ENCODE measurements at regions not wholly inside any gene's neighbourhood (a gene's known extent, or its start where the extent isn't known, plus 50 kb on each side); places are given as distances from the start of the nearest gene placed in this dataset.

DNA sequence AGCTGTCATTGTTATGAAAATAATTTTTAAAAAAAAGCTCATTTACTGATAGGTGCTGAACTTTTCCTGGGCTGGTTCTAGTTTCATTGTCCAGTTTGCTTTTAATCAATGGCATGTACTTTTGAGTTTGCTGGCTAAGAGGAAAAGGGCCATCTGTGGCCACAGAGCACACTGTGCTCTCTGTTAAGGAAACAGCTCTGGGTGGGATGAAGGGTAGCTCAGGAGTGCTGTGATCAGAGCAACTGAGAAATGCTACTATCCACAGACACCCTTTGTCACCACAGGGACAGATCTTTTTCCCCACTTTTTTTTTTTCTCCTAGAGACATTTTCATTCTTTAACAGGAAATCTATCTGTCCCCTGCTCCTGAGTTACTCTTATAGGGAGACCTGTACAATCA lies 387.1 kb upstream of the PRICKLE1 start:
- ChIA-PET RAD21 (ENCODE audit: low non-redundant PET in 1 of 2, low total read pairs in 2 of 2, uncharacterized antibody in 2 of 2, unreplicated experiment in 2 of 2) (no interaction called here), POLR2A (no interaction called here), CTCF (no interaction called here)
- no peaks in the 10 kb centered on the region for H3K4me1 ChIP-seq (ENCODE audit: control insufficient read depth in 1 of 2, insufficient read depth in 2 of 2, low read length in 2 of 2)
- no peaks in the 10 kb centered on the region for H3K9me2 ChIP-seq (ENCODE audit: insufficient read depth)
- TF ChIP-seq SP1 (IDR thresholded peaks at IDR 0.05; ENCODE audit: low read depth), result no peak
- no peak for DNase-seq (ENCODE audit: low read depth, low spot score)
- no peak for ATAC-seq
- H3K4me2 ChIP-seq (ENCODE audit: low read length), result no peak overlapping the region
- no peaks in the 10 kb centered on the region for H3K79me2 ChIP-seq (ENCODE audit: insufficient read depth, low read length)
- no peak overlapping the region for H3K4me3 ChIP-seq (replicated peaks in 1 of 2; ENCODE audit: low read depth in 1 of 2, low read length in 2 of 2)
- no peak overlapping the region for H3K9ac ChIP-seq (ENCODE audit: low read length)
- H4K20me1 ChIP-seq (ENCODE audit: insufficient read depth), result no peaks in the 10 kb centered on the region
- no peaks in the 10 kb centered on the region for H3K9me3 ChIP-seq (ENCODE audit: control insufficient read depth in 1 of 2, insufficient read depth in 1 of 2, low read depth in 1 of 2, low read length in 2 of 2)
- H3K36me3 ChIP-seq (ENCODE audit: control insufficient read depth in 1 of 2, insufficient read depth in 2 of 2, low read length in 2 of 2), result no peaks in the 10 kb centered on the region
- no peak overlapping the region for H2AFZ ChIP-seq (ENCODE audit: low read depth, low read length, poor library complexity, severe bottlenecking)
- no peaks in the 10 kb centered on the region for H3K27me3 ChIP-seq (ENCODE audit: insufficient read depth, low read length)
- intact Hi-C loops (cut with micrococcal nuclease), result no loop called here
- H3K27ac ChIP-seq (ENCODE audit: low read depth, low read length), result no peak overlapping the region
- BruUV-seq (replicated peaks), result no TSS peak

DNA sequence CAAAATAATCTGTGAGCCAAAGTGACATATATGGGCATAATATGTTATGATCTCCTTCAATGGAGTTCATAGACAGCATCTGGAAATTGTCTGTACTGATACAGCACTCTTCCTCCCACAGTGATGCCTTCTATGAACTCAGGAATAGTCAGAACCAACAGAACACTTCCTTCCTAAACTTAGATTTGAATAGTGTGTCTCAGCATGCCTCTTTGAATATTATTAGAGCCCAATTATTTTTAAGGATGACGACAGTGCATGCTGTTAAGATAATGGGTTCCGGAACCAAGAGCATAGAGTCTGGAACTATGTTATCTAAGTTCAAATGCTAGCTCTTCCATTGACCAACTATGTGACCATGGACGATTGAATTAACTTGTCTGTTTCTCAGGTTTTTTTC lies 386.6 kb upstream of the PRICKLE1 start:
- RAD21 ChIA-PET (ENCODE audit: low non-redundant PET in 1 of 2, low total read pairs in 2 of 2, uncharacterized antibody in 2 of 2, unreplicated experiment in 2 of 2), result no interaction called here
- Histone ChIP-seq H3K9ac (ENCODE audit: low read length) (no peak overlapping the region), H3K9me3 (ENCODE audit: control insufficient read depth in 1 of 2, insufficient read depth in 1 of 2, low read depth in 1 of 2, low read length in 2 of 2) (no peaks in the 10 kb centered on the region), H2AFZ (ENCODE audit: low read depth, low read length, poor library complexity, severe bottlenecking) (no peak overlapping the region), H3K27me3 (ENCODE audit: insufficient read depth, low read length) (no peaks in the 10 kb centered on the region), H3K4me2 (ENCODE audit: low read length) (no peak overlapping the region), H3K4me1 (ENCODE audit: control insufficient read depth in 1 of 2, insufficient read depth in 2 of 2, low read length in 2 of 2) (no peaks in the 10 kb centered on the region), H3K4me3 (replicated peaks in 1 of 2; ENCODE audit: low read depth in 1 of 2, low read length in 2 of 2) (no peak overlapping the region), H3K79me2 (ENCODE audit: insufficient read depth, low read length) (no peaks in the 10 kb centered on the region), H3K9me2 (ENCODE audit: insufficient read depth) (no peaks in the 10 kb centered on the region), H4K20me1 (ENCODE audit: insufficient read depth) (no peaks in the 10 kb centered on the region), H3K36me3 (ENCODE audit: control insufficient read depth in 1 of 2, insufficient read depth in 2 of 2, low read length in 2 of 2) (no peaks in the 10 kb centered on the region), H3K27ac (ENCODE audit: low read depth, low read length) (no peak overlapping the region)
- POLR2A ChIA-PET, result no interaction called here
- TF ChIP-seq, protein P1, sequence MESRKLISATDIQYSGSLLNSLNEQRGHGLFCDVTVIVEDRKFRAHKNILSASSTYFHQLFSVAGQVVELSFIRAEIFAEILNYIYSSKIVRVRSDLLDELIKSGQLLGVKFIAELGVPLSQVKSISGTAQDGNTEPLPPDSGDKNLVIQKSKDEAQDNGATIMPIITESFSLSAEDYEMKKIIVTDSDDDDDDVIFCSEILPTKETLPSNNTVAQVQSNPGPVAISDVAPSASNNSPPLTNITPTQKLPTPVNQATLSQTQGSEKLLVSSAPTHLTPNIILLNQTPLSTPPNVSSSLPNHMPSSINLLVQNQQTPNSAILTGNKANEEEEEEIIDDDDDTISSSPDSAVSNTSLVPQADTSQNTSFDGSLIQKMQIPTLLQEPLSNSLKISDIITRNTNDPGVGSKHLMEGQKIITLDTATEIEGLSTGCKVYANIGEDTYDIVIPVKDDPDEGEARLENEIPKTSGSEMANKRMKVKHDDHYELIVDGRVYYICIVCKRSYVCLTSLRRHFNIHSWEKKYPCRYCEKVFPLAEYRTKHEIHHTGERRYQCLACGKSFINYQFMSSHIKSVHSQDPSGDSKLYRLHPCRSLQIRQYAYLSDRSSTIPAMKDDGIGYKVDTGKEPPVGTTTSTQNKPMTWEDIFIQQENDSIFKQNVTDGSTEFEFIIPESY (IDR thresholded peaks at IDR 0.05; ENCODE audit: extremely low read depth, insufficient replicate concordance, low read length), result no peak
- TF ChIP-seq SP1 (IDR thresholded peaks at IDR 0.05; ENCODE audit: low read depth), result no peak
- intact Hi-C loops (cut with micrococcal nuclease), result no loop called here
- no TSS peak for BruUV-seq (replicated peaks)
- no peak for DNase-seq (ENCODE audit: low read depth, low spot score)
- CTCF ChIA-PET, result no interaction called here
- no peak for ATAC-seq
